GM12874 (cell line): ENCODE measurements at regions not wholly inside any gene's neighbourhood (a gene's known extent, or its start where the extent isn't known, plus 50 kb on each side); places are given as distances from the start of the nearest gene placed in this dataset.

Source experiments
- TF ChIP-seq, protein P1 (sequence below): IDR thresholded peaks from 2 replicates; pipeline ENCODE4 v1.5.1; 2011; ENCODE audit warnings: low read depth, mild to moderate bottlenecking, control low read depth, low read length, moderate library complexity; ENCODE audit not compliant: insufficient read depth

DNA sequence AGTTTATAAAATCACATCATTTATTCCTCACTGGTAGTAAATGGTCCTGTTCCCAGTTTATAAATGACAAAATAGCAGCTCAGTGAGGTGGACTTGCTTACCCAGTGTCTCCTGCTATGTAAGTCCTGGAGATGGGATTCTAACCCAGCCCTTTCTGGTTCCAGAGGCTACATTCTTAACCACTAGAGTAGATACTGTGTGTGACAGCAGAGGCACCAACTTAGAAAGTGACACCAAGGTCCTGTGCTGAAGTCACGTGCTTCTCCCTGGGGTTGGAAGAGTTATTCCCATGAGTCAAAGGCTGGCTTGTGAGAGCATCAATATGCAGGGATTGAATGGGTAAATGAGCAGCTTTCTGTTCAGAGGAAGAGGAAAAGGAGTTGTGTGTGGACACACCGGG, 167.3 kb upstream of the IRX3 start:
- TF ChIP-seq, protein P1, sequence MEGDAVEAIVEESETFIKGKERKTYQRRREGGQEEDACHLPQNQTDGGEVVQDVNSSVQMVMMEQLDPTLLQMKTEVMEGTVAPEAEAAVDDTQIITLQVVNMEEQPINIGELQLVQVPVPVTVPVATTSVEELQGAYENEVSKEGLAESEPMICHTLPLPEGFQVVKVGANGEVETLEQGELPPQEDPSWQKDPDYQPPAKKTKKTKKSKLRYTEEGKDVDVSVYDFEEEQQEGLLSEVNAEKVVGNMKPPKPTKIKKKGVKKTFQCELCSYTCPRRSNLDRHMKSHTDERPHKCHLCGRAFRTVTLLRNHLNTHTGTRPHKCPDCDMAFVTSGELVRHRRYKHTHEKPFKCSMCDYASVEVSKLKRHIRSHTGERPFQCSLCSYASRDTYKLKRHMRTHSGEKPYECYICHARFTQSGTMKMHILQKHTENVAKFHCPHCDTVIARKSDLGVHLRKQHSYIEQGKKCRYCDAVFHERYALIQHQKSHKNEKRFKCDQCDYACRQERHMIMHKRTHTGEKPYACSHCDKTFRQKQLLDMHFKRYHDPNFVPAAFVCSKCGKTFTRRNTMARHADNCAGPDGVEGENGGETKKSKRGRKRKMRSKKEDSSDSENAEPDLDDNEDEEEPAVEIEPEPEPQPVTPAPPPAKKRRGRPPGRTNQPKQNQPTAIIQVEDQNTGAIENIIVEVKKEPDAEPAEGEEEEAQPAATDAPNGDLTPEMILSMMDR: no peak

- TF ChIP-seq, protein P1: no peak
These were observed 161.2 kb upstream of the IRX3 start for GRCh38 chr16:54447576-54448440.

DNA sequence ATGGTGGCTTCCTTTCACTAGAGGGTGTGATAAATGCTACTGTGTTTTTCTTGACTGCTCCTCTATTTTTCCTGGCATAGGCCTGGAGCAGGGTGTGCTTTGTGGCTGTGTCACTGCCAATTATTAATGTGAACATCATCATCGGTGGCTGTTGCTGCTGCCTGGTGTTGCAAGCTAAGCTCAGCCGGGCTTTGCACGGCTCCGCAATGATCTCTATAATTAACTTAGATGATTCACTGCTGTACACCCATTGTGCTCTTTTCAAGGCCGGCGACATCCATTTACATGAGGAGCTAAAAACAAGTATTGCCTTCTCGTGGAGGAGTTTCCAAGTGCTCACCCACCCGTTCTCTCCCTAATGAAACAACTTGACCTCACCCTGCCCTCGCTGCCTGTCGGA, 160.1 kb upstream of the IRX3 start:
- TF ChIP-seq, protein P1: no peak

GRCh38 chr16:54444851-54445458, 158.4 kb upstream of the IRX3 start:
- TF ChIP-seq, protein P1: no peak

DNA sequence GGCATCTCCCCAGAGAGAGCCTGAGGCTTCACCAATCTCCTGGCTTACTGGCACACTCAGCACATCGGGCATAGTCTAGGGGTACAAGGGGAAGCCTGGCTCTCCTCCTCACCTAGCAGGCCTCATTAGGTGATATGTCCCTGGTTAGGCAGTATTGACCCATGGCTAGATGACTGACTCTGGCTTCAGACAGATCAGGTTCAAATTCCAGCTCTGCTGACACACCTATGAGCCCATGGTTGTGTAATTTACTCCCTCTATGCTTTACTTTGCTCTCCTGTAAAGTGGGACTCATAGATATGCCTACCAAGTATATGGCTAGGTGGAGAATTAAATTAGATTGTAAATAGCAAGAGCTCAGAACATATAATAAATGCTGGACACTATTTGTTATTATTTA, 157.3 kb upstream of the IRX3 start:
- TF ChIP-seq, protein P1: no peak

GRCh38 chr16:54443352-54443751, 156.8 kb upstream of the IRX3 start:
- TF ChIP-seq, protein P1: no peak

- TF ChIP-seq, protein P1: no peak
These were observed 156.3 kb upstream of the IRX3 start for GRCh38 chr16:54442864-54443263.
